Putamen (tissue), 1 donor: ENCODE measurements at regions not wholly inside any gene's neighbourhood (a gene's known extent, or its start where the extent isn't known, plus 50 kb on each side); places are given as distances from the start of the nearest gene placed in this dataset.

Experiments
- DNase-seq: peaks from one replicate; pipeline ENCODE4 v3.0.0-alpha.2; 2016; ENCODE audit warnings: low spot score

DNA sequence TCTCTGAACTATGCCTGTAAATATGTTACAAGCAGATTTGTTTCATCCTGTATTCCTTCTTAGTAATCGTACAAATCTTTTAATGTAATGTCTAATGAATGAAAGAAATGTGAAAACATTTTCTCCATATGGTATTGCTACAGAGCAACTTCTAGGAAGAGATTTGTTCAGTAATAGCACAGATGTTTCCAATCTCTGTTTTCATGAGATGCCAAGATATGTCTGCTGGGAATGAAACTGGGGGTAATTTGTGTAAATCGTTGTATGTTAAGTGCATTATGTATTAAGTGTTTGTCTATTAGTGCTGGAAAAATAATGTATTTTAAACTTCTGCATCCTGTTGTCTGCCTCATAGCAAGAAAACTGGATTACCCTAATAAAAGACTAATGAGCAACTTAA is 722.2 kb upstream of the EYS start:
- DNase-seq, result no peak

DNA sequence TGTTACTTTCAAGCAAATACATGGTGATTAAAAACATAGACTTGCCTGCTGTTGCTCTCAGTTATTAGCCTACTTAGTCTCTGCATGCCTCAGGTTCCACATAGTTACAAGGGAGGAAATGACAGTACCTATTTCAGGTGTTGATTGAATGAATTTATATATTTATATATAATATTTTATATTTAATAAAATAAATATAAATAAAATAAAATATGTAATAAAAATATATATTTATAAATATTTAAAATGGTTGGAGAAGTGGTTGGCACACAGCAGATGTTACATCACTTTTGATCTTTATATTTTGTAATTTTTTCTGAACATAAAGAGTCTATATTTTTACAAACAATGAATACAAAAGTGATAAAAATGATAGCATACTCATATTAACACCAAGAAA is 716.0 kb upstream of the EYS start:
- no peak for DNase-seq

DNA sequence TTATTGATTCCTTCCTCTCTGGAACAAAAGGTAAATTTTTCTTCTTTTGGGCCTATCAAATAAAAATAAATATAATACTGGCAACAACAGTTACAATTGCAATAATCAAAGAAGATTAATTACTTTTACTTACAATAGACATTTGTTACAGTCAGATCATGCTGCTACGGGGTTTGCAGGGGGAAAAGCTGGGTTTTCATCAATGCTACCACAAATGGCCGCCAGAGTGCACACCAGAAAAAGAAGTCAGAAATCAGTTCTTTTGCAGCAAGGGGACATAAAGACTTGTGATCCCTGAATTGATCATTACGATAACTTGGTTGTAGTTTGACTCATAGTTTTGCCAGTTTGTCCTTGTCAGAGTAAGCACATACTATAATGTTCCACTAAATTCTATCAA is 714.5 kb upstream of the EYS start:
- no peak for DNase-seq

DNA sequence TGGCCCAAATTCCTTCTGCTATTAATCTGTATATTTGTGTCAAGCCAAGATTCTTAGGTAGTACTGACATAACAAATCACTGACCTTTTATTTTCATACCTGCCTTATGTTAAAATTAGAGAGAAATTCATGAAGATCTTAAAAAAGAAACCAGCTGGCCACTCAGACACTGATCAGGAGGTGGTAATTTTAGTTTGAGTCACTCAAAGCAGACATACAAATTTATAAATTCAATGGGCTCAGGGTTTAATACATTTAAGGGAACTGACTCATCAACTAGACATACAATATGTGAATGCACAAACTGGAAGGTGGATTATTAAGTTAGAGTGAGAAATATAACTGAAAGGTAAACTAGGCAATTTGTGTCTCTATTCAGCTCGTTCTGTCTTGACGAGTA is 711.9 kb upstream of the EYS start:
- DNase-seq, result no peak

DNA sequence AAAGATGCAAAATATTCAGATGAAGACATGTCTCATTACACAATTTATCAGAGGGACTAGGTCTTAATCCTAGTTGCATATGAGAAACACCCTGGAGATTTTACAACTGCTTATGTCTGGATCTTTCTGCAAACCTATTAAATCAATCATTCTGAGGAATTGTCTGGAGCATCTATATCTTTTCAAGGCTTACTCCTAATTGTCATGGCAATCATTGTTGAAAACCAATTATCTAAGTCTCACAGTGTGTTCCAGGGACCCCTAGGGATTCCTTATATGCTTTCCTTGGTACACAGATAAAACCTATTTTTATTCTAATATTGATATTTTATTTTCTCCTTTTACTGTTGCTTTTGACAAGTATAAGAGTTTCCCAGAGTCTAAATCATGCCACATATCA is 696.9 kb upstream of the EYS start:
- DNase-seq, result no peak

DNA sequence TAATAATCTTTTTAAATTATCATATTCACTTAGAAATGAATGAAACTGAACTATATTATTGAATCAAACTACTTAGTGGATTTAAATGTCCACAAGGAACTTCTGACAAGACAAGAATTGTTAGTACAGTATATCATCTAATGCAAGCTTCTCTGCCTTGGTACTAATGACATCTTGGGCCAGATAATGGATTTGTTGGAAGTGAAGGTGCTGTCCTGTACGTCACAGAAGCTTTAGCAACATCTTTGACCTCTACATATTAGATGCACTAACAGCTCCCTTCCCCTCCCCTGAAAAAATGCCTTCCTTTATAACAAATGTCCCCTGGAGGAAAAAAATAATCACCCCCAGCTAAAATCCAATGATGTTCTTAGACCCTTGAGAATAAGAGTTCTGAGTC is 695.8 kb upstream of the EYS start:
- DNase-seq, result no peak

DNA sequence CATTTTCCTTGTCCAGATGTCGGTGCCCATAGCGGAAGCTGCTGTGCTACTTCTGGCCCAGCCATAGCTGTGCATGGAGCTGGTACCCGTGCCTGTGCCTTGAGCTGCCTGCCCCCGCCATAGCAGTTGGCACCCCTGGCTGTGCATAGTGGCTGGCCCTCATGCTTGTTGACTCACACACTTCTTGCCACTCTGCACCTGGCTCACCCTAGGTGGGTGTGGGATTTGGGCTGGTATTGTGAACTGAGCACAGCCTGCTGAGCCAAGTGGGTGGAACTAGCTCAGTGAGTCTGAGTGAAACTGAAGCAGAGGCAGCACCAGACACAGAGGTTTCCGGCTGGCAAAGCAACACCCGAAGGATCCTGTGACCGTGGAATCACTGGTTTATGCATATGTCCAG is 689.5 kb upstream of the EYS start:
- no peak for DNase-seq

DNA sequence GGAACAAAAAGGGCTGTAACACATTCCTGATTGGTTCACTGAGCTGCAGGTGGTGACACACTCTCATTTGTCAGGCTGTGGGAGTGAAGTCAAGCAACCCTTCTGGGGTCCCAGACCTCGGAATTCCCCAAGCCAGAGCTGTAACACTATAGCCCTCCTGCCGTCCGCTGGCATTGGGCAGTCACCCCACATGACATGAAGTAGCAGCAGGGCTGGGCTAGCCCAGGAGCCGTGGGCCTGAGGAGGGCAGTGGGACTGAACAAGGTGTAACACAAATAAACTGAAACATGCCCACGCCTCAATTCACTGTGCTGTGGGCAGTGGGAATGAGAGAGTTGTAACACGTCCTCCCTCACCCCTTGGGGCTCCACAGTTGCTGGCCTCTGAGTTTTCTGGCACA is 689.1 kb upstream of the EYS start:
- no peak for DNase-seq

DNA sequence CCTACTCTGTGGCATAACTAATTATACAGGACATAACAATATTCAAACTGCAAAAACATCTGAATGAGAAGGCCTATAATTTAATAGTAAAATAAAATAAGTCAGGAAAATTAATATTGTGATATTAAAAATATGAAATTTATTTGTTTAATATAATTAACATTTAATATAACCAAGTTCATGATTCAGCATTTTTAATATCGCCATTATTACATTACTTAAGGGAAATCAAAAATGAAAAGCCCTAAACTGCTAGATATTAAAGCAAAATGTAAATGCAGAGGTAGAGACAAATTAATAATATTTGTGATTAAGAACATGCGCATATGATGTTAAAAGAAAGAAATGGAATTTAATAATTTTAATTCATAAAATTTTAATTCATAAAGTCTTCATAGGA is 683.4 kb upstream of the EYS start:
- no peak for DNase-seq

DNA sequence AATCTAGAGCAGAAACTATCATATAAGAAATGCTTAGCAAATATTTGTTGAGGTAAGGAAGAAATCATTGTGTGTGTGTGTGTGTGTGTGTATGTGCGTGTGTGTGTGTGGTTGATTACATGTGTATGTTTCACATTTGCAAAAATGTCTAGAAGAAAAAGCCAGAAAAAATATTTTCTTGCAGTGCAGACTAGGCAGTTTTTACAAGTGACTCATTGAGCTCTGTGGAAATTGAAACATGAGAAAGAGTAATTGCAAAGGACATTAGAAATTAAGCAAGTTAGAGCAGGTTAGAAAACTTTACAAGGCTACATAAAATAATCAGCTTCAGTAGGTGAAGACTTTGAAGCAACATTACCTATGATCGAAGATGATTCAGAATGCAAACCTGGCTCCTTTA is 669.0 kb upstream of the EYS start:
- DNase-seq, result no peak

DNA sequence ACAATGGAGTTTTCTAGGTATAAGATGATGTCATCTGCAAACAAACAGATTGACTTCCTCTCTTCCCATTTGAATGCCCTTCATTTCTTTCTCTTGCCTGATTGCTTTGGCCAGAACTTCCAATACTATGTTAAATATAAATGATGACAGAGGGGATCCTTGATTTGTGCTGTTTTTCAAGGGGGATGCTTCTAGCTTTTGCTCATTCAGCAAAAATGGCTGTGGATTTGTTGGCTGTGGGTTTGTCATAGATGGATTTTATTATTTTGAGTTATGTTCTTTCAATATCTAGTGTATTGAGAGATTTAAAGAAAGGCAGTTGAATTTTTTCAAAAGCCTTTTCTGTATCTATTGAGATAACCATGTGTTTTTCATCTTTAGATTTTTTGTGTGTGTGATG is 662.4 kb upstream of the EYS start:
- no peak for DNase-seq

DNA sequence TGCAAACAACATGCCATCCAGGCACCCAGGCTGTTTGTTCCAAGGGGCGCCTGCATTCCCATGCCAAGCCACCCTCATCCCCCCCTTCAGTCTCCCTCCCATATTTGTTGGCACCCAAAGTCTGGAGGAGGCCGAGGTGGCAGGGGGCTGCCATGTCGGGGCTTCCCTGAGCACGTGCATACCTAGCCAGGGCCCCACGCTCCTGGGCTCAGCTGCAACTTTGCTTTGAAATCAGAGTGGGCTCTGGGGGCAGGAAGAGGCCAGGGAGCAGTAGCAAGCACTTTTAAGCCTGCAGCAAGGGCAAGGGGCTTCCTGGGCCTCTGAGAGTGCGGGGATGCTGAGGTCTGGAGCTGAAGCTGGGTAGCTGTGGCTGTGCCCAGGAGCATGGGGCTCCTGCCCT is 655.9 kb upstream of the EYS start:
- no peak for DNase-seq

DNA sequence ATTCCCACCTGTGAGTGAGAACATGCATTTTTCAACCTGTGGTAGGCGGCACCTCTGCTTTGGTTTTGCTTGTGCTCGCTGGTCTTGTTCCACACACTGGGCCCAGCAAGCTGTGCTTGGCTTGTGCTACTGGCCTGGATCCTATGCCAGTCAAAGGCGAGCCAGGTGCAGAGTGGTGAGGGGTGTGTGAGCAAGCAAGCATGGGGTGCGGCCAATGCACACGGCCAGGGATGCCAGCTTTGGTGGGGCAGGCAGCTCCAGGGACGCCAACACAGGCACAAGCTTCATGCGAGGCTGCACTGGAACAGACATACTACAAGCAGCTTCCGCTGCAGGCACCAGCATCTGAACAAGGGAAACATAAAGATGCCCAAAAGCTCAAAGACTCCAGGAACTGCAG is 654.9 kb upstream of the EYS start:
- no peak for DNase-seq

DNA sequence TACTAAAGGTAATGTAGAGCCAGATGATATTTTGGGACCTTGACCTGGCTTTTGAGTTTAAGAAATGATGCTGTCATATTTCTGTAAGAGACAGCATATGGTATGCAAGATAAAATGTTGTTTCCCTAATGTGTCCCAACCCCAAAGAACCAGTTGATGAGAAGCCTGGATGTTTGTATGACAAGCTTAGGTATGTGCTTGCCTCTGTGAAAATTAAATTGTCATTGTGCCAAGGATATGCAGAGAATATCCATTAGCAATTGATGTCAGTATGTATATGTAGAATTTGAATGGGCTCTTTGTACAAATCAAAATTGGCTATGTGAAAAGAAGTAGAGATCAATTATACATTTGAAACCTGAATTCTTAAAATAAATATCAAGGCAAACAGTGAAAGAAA is 650.8 kb upstream of the EYS start:
- no peak for DNase-seq

DNA sequence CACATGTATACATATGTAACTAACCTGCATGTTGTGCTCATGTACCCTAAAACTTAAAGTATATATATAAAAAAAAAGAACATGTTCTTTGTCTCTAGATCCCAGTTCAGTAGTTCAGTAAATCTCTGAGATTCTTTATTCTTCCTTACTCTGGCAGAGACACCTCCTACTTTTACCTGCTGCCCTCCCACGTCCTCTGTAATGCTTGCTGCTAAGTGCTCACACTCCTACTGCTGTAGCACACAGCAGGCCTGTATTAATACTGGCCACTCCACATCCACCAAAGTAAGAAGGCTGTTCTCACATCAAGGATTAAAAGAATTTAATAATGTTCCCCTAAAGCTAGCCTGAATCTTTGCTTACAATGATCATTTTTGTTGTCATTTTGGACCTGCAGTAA is 648.4 kb upstream of the EYS start:
- DNase-seq, result no peak

DNA sequence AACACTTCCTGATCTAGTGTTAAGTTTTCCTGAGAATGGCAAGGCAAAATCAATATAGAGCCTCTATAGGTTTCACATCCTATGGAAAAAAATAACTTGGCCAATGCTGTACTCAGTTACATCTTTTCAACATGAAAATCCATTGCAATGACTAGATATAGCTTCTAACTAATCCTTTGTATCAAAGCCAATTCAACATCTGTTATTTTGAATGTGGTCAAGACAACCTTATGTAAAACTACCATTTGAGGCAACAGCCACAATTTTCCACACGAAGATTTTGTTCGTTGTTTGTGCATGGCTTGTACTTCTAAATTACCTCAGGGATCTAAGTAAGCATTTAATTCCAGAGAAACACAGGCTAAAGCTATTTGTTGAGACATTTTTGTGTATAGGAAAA is 637.8 kb upstream of the EYS start:
- DNase-seq, result no peak

DNA sequence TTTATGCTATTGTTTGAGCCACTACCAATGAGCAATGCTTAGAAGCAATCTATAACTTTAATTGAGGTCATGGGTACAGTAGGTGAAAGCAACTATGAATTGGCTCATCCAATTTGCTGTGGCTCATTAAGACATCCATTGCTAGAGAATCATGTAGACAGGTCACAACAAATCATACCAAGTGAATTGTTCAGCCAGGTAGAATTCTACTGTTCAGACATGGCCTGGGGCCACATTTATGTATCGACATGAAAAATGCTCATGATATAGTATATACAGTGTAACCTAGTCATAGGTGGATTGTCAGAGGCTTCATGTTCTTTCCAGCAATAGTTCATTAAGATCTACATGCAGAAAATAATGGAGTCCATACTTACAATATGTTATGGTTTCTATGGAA is 633.7 kb upstream of the EYS start:
- no peak for DNase-seq

DNA sequence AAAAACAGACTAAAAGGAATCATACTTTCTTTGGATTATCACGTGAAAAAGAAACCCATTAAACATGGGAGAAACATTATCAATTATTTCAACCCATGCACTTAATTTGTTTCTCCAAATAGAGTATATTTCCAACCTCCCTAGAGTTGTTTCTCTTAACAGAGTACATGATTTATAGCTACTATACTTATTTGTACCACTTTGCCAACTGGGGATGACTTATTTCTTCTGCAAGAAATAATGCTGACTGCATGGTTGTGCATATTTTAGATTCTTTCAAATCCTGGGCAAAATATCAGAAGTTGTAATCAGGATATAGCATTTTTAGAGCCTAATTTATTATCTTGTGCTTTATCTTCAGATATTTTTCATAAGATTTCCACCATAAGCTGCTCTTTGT is 629.1 kb upstream of the EYS start:
- DNase-seq, result no peak

DNA sequence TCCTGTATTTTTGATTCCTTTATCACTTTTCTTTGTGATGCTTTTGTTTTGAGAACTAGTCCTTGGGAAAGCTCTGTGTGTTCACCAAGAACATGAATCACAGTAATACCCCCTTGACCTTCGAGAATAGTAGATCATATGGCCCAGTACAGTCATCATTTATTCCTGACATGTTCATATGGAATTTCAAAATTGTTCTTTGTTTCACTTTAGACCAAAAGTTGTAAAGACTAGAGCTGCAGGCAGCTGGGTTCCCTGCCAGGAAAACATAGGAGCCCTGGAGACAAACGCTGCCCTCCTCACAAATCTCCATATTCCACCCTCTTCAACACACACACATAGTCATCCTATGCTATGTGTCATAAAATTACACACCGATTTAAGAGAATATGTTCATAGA is 621.2 kb upstream of the EYS start:
- DNase-seq, result no peak

DNA sequence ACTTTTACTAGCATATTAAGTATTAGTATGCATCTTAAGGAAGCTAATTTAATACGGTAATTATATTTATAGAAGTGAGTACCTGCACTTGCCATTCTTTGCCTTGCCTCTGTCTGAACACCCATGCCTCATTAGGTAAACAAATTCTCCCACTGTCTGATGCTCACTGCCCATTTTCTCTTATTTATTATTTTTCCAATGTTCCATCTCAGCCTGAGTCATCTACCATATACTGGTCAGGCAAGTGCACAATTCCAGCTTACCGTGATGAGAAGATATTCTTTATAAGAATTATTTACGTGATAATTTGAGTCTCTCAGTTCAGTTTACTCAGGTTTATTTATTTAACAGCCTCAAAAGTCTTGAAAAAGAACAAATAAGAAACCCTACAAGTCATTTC is 619.2 kb upstream of the EYS start:
- no peak for DNase-seq

DNA sequence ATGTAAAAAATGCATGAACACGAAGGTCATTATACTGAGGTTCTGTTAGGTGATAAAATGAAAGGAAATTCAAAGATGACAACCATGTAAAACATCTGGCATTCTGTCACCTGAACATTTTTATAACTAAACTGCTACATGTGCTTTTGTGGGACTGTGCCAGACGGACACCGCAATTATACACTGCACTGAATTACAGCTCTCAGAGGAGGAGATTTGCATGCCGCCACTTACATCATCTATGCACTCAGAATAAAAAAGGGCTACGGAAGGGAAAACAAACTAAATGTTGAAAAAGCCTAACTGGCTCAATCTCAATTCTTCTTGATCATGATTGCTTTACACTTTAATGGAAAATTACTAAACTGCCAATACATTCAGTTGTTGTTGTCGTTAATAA is 614.0 kb upstream of the EYS start:
- no peak for DNase-seq

DNA sequence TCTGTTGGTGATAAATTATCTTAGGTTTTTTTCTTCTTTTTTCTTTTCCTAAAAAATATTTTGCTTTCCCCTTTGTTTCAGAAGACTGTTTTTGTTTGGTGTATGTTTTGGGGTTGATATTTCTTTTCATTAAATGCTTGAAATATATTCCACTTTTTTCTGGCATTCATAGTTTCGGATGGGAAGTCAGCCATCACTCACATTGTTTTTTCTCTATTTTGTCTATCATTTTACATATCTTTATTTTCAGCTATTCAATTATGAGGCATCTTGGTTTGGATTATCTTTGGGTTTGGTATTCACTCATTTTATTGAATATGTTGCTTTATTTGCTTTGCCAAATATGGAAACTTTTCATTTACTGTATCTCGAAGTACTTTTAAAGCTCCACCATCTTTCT is 600.5 kb upstream of the EYS start:
- no peak for DNase-seq

DNA sequence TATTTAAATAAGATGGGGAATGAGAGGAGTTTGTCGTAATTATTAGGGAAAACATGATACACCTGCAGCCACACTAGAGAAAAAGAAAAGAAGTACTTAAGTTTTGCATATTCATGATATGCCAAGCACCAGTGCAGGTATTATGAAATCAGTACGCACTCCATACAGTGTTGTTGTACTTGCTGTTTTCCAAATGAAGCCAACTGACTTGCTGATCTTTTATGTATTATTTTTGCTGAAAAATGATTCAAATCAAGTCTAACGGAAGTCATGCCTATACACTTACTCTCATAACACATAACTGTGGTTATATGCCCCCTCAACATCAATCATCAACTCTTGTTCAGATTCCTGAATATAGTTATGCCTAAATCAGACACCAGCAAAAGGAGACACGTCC is 584.9 kb upstream of the EYS start:
- DNase-seq, result no peak

DNA sequence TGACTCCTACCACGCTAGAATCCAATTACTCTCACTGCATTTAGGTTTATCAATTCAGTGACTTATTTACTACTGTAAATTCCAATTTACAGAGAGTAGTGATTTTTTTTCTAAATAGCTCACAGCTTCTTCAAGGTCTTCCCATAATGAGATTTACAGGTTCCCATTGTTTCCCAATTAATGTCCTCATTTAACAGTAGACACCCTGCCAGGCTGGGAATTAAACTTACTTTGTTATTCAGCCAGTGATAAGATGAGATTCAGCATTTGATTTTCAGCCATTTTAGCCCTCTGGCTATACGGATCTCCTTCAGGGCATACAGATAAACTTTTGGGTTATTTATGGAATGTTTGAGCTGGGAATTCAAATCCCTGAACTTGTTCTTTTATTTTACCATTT is 582.9 kb upstream of the EYS start:
- no peak for DNase-seq

DNA sequence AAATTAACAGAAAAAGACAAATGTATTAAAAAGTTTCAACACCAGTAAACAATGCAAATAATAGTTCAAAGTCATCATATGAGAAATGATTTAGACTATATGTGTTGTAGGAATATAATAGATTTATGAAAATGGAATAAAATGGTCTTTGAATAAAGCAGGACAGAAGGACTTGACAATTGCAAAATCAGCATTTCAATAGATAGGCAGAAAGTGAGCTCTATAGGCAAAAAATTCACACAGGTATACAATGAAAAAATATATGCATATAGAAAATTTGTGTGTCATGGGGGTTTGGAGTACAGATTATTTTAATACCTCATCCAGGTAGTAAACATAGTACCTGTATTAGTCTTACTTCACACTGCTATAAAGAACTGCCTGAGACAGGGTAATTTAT is 571.1 kb upstream of the EYS start:
- no peak for DNase-seq

DNA sequence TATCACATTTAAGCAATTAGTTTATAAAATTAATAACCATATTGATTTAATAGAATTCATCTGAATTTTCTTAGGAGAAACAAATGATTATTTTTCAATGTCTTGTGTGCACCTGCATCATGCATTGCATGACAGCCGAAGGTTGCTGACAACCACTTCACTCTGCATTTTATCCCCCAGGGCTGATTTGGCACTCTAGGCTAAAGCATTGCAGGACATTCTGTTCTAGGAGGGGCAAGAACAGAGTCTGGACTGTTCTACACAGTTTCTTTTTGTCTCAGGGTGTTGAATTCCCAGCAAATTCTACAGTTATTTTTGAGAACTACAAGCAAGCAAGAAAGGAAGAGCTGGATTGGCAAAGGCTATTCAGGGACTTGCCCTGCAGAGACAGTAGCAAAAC is 570.4 kb upstream of the EYS start:
- DNase-seq, result no peak
